GM21526 (cell line): ENCODE measurements at regions not wholly inside any gene's neighbourhood (a gene's known extent, or its start where the extent isn't known, plus 50 kb on each side); places are given as distances from the start of the nearest gene placed in this dataset.

Experiments
- ATAC-seq: cut with Tn5 transposase; IDR thresholded peaks from one replicate; pipeline ENCODE4 v1.9.1; 2021; ENCODE audit warnings: moderate library complexity; ENCODE audit not compliant: unreplicated experiment, low FRiP score

- no peak for ATAC-seq
Observed at GRCh38 chr2:16615687-16616615, 49.7 kb downstream of the CYRIA start.

DNA sequence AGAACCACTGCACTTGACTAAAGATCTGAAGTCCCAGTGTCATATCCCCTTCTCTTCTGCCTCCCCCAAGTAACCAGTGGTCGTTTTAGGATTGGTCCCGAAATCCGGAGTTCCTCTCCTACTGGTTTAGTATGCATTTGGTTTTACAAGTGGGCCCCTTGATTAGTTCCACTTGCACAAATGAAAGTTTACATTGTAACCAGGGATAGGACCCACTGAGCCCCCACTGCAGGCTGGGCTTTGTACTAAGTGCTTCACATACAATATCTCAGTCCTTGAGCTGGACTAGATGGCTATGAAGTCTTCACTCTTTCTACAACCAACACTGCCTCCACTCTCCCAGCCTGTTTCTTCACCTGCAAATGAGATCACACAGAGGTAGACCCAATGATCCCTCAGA lies 50.4 kb downstream of the CYRIA start:
- no peak for ATAC-seq

GRCh38 chr2:16614314-16614860 lies 51.2 kb downstream of the CYRIA start:
- ATAC-seq, result no peak

DNA sequence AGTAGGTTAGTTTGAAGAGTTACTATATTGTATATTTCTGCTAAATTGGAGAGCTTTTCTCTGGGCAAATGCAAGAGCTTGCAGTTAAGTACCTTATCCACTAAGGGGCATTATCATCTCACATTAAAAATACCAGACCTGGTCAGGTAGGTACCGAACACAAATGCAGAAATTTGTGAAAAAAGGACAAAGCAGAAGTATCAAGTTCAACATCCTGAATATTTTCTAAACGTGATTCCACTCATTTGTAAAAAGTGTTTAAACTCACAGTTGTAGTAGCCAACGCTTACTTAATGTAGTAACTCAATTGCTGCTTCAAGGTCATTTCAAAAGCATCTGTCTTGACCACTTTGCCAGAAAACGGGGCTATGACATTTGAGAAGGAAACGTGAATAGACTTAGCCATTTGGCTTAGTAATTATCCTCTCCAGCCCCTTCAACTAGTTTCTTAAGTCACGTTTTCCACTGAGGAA lies 52.1 kb downstream of the CYRIA start:
- ATAC-seq, result no peak

GRCh38 chr2:16612490-16612889 lies 53.1 kb downstream of the CYRIA start:
- ATAC-seq, result no peak

- no peak for ATAC-seq
Observed at GRCh38 chr2:16609786-16610185, 55.8 kb downstream of the CYRIA start.

- peak; percentile 92 for ATAC-seq
Observed at GRCh38 chr2:16608661-16609643, 56.7 kb downstream of the CYRIA start.

DNA sequence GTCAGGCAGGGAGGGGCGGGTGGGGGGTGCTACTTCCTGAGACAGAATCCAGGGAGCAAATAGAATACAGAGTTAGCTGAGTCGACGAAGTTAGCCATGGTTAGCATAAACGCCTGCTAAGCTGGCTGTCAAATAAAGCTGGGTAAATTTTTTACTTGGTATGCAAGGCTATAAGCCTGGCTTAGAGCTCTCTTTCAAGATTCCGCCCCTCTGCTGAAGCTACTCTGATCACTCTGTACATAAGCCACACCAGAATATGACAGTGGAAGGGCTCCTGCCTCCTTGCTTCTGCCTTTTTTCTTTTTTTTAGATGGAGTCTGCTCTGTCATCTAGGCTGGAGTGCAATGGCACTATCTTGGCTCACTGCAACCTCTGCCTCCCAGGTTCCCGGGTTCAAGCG lies 58.3 kb downstream of the CYRIA start:
- ATAC-seq, result no peak

GRCh38 chr2:16604236-16604635 lies 61.4 kb downstream of the CYRIA start:
- ATAC-seq, result no peak

- no peak for ATAC-seq
Observed at GRCh38 chr2:16591370-16591933, 74.2 kb downstream of the CYRIA start.

DNA sequence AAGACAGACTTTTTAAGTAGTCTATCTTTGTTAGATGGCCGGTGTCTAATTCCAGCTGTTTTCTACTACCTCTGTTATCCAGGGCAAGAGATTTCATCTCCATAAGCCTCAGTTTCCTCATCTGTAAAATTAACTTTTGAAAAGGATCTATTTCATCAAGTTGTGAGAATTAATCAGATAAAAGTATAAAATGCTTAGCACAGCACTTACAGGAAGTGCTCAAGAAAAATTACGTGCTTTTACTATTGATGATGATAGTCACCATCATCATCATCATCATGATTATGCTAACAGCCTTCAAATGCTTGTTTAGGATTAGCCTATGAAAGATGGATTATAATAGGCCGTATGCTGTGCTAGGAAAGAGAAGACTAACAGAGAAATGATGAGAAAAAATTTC lies 76.2 kb downstream of the CYRIA start:
- ATAC-seq, result no peak

GRCh38 chr2:16588565-16588964 lies 77.1 kb downstream of the CYRIA start:
- no peak for ATAC-seq

DNA sequence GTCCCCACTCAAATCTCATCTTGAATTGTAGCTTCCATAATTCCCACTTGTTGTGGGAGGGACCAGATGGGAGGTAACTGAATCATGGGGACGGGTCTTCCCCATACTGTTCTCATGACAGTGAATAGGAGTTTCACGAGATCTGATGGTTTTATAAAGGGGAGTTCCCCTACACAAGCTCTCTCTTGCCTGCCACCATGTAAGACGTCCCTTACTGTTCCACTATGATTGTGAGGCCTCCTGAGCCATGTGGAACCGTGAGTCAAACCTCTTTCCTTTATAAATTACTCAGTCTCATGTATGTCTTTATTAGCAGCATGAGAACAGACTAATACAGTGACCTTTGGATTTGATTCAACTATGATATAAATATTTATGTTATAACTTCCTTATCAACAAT lies 78.0 kb downstream of the CYRIA start:
- ATAC-seq, result no peak

DNA sequence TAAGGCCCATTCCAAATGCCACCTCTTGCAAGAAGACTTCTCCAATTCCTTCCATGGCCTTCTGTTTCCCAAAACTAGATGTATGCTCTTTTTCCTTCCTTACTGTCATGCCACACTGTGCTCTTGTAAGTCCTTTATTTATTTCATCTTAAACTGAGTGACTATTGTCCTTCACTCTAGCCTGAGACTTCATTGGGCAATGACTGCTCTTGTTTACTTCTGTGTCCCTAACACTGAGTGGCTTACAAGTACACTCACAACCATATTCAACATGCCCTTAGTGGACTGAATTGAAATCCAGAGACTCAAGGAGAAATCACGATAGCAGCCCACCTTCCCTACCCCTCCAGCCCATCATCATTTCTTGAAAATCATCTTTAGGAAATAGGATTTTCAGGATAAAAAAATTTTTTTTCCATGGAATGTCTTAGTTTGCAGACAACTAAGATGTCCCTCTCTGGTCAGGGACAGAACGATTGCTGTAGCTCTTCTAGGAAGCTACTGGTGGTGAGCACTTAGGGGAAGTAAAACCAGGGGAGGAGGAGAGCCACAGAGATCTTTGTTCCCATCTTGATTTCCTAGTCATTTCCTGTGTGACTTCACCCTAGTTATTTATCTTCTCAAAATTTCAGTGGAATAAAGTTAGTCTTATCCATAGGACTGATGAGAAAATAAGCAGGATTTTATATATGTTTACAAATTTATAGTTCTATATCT lies 80.7 kb downstream of the CYRIA start:
- ATAC-seq, result no peak

- no peak for ATAC-seq
Observed at GRCh38 chr2:16584084-16584483, 81.5 kb downstream of the CYRIA start.

- ATAC-seq, result no peak
Observed at GRCh38 chr2:16581241-16581640, 84.4 kb downstream of the CYRIA start.

DNA sequence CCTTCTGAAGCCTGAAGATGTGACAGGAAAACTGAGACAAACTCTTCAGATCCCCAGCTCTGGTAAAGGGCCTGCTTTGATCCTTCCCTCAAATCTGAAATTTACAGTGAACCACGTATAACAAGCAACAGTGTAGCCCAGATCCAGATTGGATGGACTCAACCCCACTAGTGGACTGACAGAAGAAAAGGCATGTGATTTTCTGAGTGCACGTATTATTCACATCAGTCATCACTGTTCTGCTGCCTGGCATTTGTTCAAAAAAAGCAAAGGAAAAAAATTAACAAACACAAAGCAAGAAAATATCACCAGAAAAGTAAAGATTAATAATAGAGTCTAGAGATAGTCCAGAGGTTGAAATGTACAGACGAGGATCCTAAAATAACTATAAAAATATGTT lies 87.6 kb downstream of the CYRIA start:
- ATAC-seq, result no peak

DNA sequence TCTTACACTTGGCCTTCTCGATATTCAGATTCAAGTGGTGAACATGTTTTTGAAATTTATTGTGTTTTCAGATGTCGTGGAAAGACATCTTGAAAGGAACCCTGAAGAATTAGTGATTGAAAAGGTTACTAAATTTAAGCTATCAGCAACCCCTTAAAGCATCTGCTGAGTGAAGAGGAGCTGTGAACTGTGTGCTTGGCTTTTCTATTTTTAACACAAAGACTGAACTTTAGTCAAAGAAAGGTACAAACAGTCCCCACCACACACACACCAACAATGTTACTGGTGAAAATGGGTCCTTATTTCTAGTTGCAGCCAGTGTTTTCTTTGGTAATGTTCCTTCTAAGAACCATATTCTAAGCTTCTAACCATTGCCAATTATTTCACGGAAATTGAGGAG lies 95.1 kb downstream of the CYRIA start:
- ATAC-seq, result peak; percentile 66

- no peak for ATAC-seq
Observed at GRCh38 chr2:16568998-16569784, 96.4 kb downstream of the CYRIA start.
